ENCODE measurements at regions not wholly inside any gene's neighbourhood (a gene's known extent, or its start where the extent isn't known, plus 50 kb on each side); places are given as distances from the start of the nearest gene placed in this dataset.
"Not testable (repeated sequence)": the region's sequence is repeated elsewhere in the genome, so short reads cannot be mapped to it uniquely, and the experiment has no call there.

- DNase-seq, result no peak
These were observed 180.7 kb upstream of the SMAD3 start for GRCh38 chr15:66884661-66885237.

- no peak for DNase-seq
These were observed 180.0 kb upstream of the SMAD3 start for GRCh38 chr15:66885281-66885915.

GRCh38 chr15:66886241-66886675 lies 179.1 kb upstream of the SMAD3 start:
- DNase-seq, result no peak

- no peak for DNase-seq
These were observed 178.6 kb upstream of the SMAD3 start for GRCh38 chr15:66886686-66887273.

DNA sequence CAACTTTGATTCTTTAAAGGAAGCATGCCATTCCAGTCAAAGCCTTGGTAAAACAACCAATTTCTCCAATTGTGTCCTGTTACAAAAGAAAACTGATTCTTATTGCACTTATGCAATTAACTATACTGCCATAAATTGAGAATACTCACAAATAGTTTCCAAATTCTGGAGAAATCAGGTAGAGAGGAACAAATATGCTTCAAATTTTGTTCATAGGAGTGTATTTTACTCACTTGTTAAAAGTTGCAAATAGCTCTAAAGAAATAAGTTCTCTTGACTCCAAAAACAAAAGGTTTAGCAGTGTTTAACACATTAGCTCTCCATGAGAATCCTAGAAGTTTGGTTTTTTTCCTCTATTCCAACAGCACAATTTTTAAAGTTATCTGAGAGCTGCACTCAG lies 176.1 kb upstream of the SMAD3 start:
- DNase-seq, result not testable (repeated sequence)

DNA sequence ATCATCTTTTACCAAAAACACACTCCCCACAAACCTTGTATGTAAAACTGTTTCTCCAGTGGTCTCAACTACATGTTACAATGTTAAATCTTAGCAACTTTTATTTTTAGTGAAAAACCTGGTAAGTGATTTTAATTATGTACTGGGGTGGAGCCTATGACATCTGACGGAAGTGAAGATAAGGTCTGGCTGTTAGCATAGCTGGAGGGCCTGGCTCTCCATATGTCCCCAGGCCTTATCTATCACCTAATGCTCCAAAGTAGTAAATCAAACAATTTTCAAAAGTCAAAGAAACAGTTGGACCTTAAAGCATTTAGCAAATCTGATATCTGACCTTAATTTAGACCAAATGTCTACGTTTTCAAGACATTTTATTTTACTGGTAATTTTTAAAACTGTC lies 173.6 kb upstream of the SMAD3 start:
- no peak for DNase-seq

GRCh38 chr15:66893294-66893693 lies 172.1 kb upstream of the SMAD3 start:
- no peak for DNase-seq

GRCh38 chr15:66894363-66894762 lies 171.0 kb upstream of the SMAD3 start:
- DNase-seq, result no peak

- DNase-seq, result no peak
These were observed 170.2 kb upstream of the SMAD3 start for GRCh38 chr15:66894986-66895780.

DNA sequence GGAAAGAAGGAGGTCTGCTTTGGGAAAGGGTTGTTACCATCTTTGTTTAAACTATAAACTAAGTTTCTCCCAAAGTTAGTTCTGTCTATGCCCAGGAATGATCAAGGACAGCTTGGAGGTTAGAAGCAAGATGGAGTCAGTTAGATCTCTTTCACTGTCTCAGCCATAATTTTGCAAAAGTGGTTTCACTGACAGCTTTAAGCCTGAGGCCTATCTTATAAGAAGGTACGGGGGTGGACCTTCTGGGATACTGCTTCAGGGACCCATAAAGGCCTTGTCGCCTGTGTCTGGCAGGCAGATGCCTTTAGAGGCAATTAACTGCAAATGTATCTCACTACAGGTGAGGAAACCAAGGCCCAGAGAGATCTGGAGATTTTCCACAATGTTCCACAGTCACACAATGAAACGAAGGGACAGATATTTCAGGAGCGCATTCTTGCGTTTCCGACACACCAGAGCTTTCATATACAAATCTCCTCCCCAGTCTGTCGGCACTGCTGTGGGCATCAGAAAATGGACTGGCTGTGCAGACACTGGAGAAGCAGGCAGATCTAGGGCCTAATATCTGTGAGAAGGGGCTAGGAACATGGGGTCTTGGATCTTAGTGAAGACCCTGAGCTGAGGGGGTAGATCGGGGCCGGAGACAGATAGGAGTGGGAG lies 169.5 kb upstream of the SMAD3 start:
- DNase-seq, result no peak

DNA sequence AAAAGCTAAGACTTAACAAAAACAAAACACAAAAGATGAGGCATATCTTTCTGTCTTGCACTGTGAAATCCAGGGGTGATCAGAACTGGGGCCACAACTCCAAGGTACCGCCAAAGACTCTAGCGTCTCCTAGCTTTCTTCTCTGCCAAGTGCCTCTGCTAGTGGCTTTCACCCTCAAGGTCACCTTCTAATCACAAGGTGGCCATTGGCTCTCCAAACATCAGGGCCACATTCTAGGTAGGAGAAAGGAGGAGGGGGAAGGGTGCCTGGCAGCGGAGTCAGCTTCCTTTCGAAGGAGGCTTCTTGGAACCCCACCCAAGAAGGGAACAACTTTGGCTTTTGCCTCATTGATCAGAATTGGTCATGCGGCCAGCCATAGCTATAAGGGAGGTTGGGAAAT lies 168.8 kb upstream of the SMAD3 start:
- no peak for DNase-seq

DNA sequence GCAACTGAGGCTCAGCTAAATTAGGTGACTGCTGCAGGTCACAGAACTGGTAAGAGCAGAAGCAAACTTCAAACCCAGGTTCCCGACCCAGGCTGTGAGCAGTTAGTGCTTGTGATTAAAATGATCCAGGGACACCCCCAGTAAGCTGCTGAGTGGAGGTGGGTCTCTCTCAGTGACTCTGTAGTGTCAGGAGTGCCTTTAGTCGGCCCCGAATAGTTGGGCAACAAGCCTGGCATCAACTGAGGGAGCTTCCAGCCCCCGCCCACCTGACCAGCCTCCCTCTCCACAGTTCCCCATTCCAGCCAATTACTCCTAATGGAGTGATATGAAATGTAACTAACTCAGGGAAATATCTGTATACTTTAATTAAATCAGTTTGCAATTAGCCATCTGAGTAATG lies 168.0 kb upstream of the SMAD3 start:
- no peak for DNase-seq

GRCh38 chr15:66897971-66898370 lies 167.4 kb upstream of the SMAD3 start:
- no peak for DNase-seq

- DNase-seq, result no peak
These were observed 166.6 kb upstream of the SMAD3 start for GRCh38 chr15:66898656-66899386.

DNA sequence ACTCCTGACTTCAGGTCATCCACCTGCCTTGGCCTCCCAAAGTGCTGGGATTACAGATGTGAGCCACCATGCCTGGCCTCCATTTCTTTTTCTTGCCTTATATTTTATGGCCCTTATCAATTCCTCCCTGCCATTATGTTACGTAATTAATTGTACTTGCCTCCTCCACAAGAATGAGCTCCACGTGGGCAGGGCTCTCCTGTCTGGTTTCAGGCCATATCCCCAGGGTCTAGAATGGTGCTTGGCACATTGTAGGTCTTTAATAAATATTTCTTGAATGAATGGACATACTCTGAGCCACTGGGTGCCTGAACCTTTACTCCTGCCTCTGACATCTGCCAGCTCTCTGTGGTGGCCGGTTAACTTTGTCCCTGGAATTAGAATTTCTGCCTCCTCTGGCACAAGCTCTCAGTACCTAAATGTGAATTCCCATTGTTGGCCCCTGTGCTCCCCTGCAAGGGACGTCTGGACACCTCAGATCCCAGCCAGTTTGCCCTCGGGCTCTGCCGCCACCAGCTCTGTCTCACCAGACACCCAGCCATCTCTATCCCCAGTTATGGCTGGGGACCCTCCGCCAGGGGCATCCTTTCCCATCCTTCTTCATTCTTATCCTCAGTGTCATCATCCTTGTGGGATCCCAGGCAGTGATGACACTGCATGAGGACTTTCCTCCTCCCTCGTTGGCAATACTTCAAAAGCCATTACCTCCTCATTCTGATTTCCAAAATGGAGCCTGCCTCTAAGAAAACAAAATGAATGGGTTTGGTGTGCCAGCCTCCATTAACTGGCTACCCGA lies 165.6 kb upstream of the SMAD3 start:
- no peak for DNase-seq

- no peak for DNase-seq
These were observed 164.7 kb upstream of the SMAD3 start for GRCh38 chr15:66900586-66901310.

DNA sequence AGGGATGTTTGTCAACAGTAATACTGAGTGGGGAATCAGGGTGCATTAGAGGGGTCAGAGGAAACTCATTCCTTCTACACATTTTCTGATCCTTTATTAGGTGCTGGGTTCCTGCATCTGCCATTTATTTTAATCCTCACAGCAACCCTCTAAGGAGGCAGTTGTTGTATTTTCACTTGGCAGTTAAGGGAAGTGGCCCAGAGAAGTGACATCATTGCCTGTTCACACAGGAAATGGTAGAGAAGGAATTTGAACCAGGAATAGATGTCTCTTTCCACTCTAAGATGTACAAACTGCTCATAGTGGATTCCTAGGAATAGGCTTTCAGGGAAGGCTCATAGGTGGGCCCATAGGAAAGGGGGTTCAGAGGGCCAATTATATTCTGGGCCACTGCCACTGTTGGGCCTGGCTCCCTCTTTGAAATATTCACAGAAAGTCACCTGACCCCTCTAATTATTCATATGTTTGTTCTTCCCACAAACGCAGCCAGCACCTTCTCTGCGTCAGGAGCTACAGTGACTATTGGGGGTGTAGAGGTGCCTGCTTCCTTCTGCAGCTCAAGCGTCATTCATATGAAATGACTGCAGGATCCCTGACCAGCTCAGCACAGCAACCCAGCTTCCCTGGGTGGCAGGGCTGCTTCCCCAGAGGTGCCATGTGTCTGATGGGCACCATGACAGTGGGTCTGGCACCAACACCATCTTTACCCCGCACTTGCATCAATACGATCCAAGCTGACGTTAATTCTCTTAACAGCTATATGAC lies 163.9 kb upstream of the SMAD3 start:
- DNase-seq, result no peak

DNA sequence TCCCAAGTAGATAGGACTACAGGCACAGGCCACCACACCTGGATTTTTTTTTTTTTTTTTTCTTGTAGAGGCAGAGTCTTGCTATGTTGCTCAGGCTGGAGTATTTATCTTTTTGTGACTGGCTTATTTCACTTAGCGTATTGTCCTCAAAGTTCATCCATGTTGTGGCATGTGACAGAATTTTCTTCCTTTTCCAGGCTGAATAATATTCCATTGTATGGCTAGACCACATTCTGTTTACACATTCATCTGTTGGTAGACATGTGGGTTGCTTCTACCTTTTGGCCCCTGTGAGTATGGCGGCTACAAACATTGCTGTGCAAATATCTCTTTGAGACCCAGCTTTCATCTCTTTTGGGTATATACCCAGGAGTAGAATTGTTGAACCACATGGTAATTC lies 160.2 kb upstream of the SMAD3 start:
- DNase-seq, result no peak

- no peak for DNase-seq
These were observed 159.4 kb upstream of the SMAD3 start for GRCh38 chr15:66905954-66906353.

Measured in activated CD4-positive, alpha-beta T cell treated with anti-CD3 and anti-CD28 coated beads, Interleukin-2, Interleukin-6, amounts not matched to agents 100 ng/mL and 50 ng/mL, durations not matched to agents 16 hours and 8 hours (primary cell).